ENCODE measurements at regions not wholly inside any gene's neighbourhood (a gene's known extent, or its start where the extent isn't known, plus 50 kb on each side); places are given as distances from the start of the nearest gene placed in this dataset.

DNA sequence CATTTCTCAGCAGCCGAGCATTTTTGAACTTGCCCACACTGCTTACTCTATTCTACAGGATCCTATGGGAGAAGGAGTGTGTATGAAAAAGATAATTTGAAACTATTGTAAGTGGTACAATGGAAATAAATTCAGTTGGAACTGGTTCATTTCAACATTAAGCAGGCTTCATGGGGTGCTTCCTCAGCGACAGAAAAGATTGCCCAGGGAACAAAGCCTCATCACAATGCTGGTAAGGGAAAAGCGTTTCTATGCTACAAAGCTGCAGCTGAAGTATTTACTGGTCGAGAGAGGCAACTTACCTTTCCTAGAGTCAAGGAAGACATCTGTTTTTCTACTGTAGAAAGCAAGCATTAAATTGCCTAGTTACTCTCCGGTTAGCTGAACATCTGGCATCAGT, 568.2 kb upstream of the ZP4 start:
- TF ChIP-seq, protein P1, sequence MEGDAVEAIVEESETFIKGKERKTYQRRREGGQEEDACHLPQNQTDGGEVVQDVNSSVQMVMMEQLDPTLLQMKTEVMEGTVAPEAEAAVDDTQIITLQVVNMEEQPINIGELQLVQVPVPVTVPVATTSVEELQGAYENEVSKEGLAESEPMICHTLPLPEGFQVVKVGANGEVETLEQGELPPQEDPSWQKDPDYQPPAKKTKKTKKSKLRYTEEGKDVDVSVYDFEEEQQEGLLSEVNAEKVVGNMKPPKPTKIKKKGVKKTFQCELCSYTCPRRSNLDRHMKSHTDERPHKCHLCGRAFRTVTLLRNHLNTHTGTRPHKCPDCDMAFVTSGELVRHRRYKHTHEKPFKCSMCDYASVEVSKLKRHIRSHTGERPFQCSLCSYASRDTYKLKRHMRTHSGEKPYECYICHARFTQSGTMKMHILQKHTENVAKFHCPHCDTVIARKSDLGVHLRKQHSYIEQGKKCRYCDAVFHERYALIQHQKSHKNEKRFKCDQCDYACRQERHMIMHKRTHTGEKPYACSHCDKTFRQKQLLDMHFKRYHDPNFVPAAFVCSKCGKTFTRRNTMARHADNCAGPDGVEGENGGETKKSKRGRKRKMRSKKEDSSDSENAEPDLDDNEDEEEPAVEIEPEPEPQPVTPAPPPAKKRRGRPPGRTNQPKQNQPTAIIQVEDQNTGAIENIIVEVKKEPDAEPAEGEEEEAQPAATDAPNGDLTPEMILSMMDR (IDR thresholded peaks at IDR 0.05; ENCODE audit: low read length): no peak
- TF ChIP-seq EZH2phosphoT487 (IDR thresholded peaks at IDR 0.05; ENCODE audit: low read length): no peak

Data from MM.1S (cell line).